Activated CD4-positive, alpha-beta T cell treated with anti-CD3 and anti-CD28 coated beads for 36 hours (primary cell): ENCODE measurements at regions not wholly inside any gene's neighbourhood (a gene's known extent, or its start where the extent isn't known, plus 50 kb on each side); places are given as distances from the start of the nearest gene placed in this dataset.

ENCODE experiments used
- ATAC-seq: fragments of 200-7000 bp; cut with Tn5 transposase; one replicate; pipeline ENCODE4 v1.10.0; 2021; ENCODE audit warnings: mild to moderate bottlenecking, moderate library complexity
- CTCF ChIA-PET: fragments of 350-600 bp; sonication (Branson Sonifier 250); formaldehyde crosslinking; loops from one replicate; lab custom pipeline; 2021; ENCODE audit warnings: antibody characterized with exemption; lab: Charles Lee
- POLR2A ChIA-PET: fragments of 350-600 bp; sonication (Branson Sonifier 250); formaldehyde crosslinking; loops from one replicate; lab custom pipeline; 2021; ENCODE audit warnings: antibody characterized with exemption, inconsistent platforms; lab: Charles Lee
- DNase-seq: peaks from one replicate; pipeline ENCODE4 v3.0.0-alpha.2; 2020
- H3K27ac Mint-ChIP-seq: one replicate; pipeline ENCODE4 v1.8.0; 2021; ENCODE audit warnings: mixed read lengths
- H3K27me3 Mint-ChIP-seq: one replicate; pipeline ENCODE4 v1.8.0; 2021; ENCODE audit warnings: mixed read lengths
- H3K36me3 Mint-ChIP-seq: one replicate; pipeline ENCODE4 v1.8.0; 2021; ENCODE audit warnings: low read depth, mixed read lengths
- H3K4me1 Mint-ChIP-seq: one replicate; pipeline ENCODE4 v1.8.0; 2021; ENCODE audit warnings: mixed read lengths
- H3K4me3 Mint-ChIP-seq: one replicate; pipeline ENCODE4 v1.8.0; 2021; ENCODE audit warnings: mild to moderate bottlenecking, moderate library complexity, mixed read lengths
- H3K9me3 Mint-ChIP-seq: one replicate; pipeline ENCODE4 v1.8.0; 2021; ENCODE audit warnings: low read depth, mixed read lengths
- intact Hi-C, 2 experiments: fragments of 100-400 bp; cut with DNase I in 1 of 2; cut with micrococcal nuclease in 1 of 2; formaldehyde crosslinking; loops; one replicate each; pipeline versions ENCODE4 v1.14.2 to v1.15.1; 2022 to 2024; cut with DNase I, micrococcal nuclease

DNA sequence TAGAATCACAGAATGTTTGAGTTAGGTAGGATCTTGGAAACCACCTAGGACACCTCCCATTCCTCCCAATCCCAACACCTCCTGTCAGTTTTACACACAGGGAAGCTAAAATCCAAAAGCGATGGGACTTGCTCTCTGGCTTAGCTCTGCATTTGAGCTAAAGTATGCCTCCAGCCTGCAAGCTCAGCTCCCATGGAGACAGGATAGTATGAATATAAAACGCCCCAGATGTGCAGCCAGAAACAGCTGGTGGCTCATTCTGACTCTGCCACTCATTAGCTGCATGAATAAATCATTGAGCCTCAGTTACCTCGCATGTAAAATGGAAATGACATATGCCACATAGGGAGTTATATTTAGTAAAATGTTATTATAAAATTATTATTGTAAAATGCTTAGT lies 336.0 kb downstream of the SUCLA2 start:
- no peaks in the 10 kb centered on the region for H3K9me3 Mint-ChIP-seq

DNA sequence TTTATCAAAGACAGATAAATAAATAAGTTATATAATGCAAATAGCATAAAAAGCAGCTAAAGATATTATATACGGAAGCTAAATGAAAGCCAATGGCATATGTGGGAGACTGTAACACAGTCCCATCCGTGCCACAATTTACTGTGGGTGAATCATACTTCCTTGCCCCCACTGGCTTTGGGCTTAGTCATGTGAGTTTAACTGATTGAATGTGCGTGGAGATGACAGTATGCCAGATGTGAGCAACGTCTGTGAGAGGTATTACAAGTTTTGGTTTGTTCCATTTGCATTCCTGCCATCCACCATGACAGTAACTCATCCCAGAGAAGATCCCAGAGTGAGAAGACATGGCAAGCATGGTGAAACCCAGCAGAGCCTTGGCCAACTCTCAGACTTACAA lies 340.0 kb downstream of the SUCLA2 start:
- intact Hi-C loops, result no loop called here
- Mint-ChIP-seq H3K9me3 (peaks cover 2% of the 10 kb centered on the region), H3K27me3 (peaks cover 18% of the 10 kb centered on the region), H3K4me1 (no peaks in the 10 kb centered on the region), H3K36me3 (no peaks in the 10 kb centered on the region), H3K27ac (no peak overlapping the region), H3K4me3 (no peak overlapping the region)
- CTCF ChIA-PET, result no interaction called here
- POLR2A ChIA-PET, result interaction anchor here (0.7 kb wide), 1 partner anchor 73 kb away, joined by 5 read pairs; no protein-coding TSS in a partner anchor
- no peak for ATAC-seq
- DNase-seq, result no peak

More for the DNA sequence above, 336.0 kb downstream of the SUCLA2 start:
- ChIA-PET CTCF (no interaction called here), POLR2A (no interaction called here)
- H3K4me1 Mint-ChIP-seq, result no peaks in the 10 kb centered on the region
- H3K4me3 Mint-ChIP-seq, result no peak overlapping the region
- intact Hi-C loops, result no loop called here
- no peaks in the 10 kb centered on the region for H3K36me3 Mint-ChIP-seq
- peaks cover 9% of the 10 kb centered on the region for H3K27me3 Mint-ChIP-seq
- no peak for ATAC-seq
- H3K27ac Mint-ChIP-seq, result no peak overlapping the region
- DNase-seq, result no peak

DNA sequence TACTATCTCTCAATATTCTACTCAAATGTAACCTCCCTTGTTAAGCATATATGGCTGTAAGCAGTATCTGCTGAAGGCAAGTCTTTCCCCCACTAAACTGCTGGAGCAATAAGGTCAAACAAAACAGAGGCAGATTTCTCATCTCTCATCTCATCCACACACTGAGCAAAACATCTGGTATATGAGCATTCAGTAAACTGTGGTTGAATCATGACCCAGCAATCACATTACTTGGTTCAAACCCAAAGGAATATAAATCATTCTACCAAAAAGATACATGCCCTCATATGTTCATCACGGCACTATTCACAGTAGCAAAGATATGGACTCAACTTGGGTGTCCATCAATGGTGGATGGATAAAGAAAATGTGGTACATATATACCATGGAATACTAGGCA lies 344.4 kb downstream of the SUCLA2 start:
- ChIA-PET CTCF (no interaction called here), POLR2A (no interaction called here)
- intact Hi-C loops, result no loop called here
- H3K9me3 Mint-ChIP-seq, result peaks cover 2% of the 10 kb centered on the region
- H3K27ac Mint-ChIP-seq, result no peak overlapping the region
- peaks cover 28% of the 10 kb centered on the region for H3K27me3 Mint-ChIP-seq
- no peak for ATAC-seq
- H3K4me3 Mint-ChIP-seq, result no peak overlapping the region
- no peaks in the 10 kb centered on the region for H3K36me3 Mint-ChIP-seq
- no peaks in the 10 kb centered on the region for H3K4me1 Mint-ChIP-seq
- no peak for DNase-seq

DNA sequence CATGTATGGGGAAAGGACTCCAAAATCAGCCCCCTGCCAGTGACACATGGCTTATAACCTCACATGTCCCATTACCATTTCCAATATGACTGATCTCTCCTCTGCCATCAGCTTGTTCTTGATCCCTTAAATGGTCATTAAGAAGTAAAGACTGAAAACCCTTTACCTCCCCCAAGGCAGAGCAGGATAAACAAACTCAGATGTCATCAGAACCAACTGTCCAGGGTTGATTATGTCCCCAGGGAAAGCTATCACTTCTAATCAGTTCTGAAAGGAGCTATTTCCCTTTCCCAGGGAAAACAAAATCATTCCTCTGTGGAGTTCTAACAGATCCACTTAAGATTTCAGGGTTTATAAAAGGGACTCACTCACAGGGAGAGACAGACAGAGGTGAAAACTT lies 350.9 kb downstream of the SUCLA2 start:
- Mint-ChIP-seq H3K27ac (no peak overlapping the region), H3K4me3 (no peak overlapping the region), H3K36me3 (no peaks in the 10 kb centered on the region), H3K9me3 (no peaks in the 10 kb centered on the region), H3K4me1 (no peaks in the 10 kb centered on the region), H3K27me3 (peaks cover 16% of the 10 kb centered on the region)
- POLR2A ChIA-PET, result no interaction called here
- DNase-seq (no peak), ATAC-seq (no peak)
- CTCF ChIA-PET, result interaction anchor here (1.0 kb wide), 1 partner anchor 9 kb away, joined by 3 read pairs; no protein-coding TSS in a partner anchor
- intact Hi-C loops, result no loop called here

DNA sequence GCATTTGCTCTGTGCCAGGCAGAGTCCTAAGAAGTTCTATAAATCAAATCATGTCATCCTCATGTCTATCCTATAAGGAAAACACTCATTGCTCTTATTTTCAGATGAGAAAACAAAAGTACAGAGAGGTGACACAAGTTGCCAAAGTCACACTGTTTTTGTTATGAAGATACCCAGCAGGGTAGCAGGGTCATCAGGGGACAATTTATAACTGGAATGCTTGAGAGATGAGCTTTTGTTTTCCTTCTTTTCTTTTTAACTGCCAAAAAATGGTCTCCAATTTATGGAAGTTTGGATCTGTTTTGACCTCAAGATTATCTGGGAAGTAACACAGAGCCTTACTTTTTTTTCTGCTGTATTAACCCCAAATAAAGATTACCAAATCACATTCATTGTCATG lies 354.1 kb downstream of the SUCLA2 start:
- ChIA-PET POLR2A (no interaction called here), CTCF (no interaction called here)
- Mint-ChIP-seq H3K27ac (no peak overlapping the region), H3K4me1 (no peaks in the 10 kb centered on the region), H3K9me3 (no peaks in the 10 kb centered on the region), H3K27me3 (peaks cover 11% of the 10 kb centered on the region), H3K36me3 (no peaks in the 10 kb centered on the region), H3K4me3 (no peak overlapping the region)
- ATAC-seq (no peak), DNase-seq (no peak)
- intact Hi-C loops, result no loop called here

DNA sequence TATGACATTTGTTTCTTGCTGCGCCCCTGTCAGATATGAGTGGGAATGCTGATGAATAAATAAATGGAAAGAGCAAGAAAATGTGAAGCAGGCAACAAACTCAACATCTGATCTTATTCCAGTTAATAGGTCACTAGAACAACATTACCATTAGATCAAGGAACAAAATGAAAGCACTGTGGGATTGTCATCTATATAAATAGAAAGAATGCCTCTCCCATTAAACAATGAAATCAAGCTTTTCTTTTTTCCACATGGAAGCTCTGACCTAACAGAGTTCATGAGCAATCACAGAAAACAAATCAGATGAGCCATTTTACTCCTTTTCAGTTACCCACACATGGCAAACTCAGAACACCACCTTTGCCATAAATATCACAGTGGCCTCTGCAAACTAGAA lies 354.8 kb downstream of the SUCLA2 start:
- DNase-seq, result no peak
- Mint-ChIP-seq H3K27ac (no peak overlapping the region), H3K4me3 (no peak overlapping the region), H3K36me3 (no peaks in the 10 kb centered on the region), H3K4me1 (no peaks in the 10 kb centered on the region), H3K27me3 (peaks cover 8% of the 10 kb centered on the region), H3K9me3 (no peaks in the 10 kb centered on the region)
- ChIA-PET POLR2A (no interaction called here), CTCF (no interaction called here)
- intact Hi-C loops, result no loop called here
- ATAC-seq, result no peak

DNA sequence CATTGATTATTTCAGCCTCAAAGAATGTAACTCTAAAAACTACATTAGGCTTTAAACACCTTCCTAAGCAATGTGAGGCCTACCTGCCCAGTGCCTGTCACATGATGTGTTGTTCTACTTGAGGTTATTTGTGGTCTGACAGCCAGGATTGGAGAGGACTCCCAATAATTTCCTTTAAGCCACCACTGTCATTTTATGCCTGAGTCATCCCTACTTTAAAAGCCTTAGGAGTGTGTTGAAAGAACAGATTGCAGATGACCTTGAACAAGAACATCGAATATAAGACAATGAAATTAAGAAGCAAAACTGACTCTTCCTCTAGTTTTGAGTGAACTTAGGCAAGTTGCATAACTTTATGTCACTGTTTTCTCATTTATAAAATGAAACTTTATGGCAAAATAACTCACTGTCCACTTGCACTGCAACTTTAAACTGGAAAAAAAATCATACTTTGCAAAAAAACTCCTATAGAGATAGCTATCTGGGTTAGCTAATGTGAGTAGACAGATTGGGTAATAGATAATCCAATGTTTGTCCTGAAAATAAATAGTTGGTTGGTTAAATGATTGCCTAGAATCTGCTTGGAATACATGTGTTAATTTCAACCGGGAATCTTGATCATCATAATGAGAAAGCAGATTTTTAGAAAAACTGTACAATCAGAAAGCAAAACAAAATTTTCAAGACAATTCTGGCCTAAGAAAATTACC lies 361.2 kb downstream of the SUCLA2 start:
- Mint-ChIP-seq H3K36me3 (no peaks in the 10 kb centered on the region), H3K27me3 (peaks cover 4% of the 10 kb centered on the region), H3K9me3 (peaks cover 4% of the 10 kb centered on the region), H3K4me1 (no peaks in the 10 kb centered on the region), H3K4me3 (no peak overlapping the region), H3K27ac (no peak overlapping the region)
- intact Hi-C loops, result no loop called here
- ATAC-seq (no peak), DNase-seq (no peak)
- ChIA-PET POLR2A (no interaction called here), CTCF (no interaction called here)

DNA sequence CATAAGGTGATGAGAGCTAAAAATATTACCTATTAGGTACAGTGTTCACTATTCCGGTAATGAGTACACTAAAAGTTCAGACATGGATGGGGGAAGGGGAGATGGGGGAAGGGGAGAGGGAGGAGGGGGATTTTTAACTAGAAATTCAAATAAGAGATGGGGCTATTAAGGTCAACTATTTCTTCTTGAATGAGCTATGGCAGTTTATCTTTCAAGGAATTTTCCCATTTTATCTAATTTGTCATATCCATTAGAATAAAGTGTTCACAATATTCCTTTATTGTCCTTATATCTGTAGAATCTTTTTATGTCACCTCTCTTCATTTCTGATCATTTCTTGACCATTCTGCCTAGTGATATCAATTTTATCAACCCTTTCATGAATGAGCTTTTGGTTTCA lies 362.4 kb downstream of the SUCLA2 start:
- Mint-ChIP-seq H3K4me3 (no peak overlapping the region), H3K27me3 (peaks cover 10% of the 10 kb centered on the region), H3K36me3 (no peaks in the 10 kb centered on the region), H3K9me3 (peaks cover 11% of the 10 kb centered on the region), H3K4me1 (no peaks in the 10 kb centered on the region), H3K27ac (no peak overlapping the region)
- ATAC-seq (no peak), DNase-seq (no peak)
- intact Hi-C loops, result no loop called here
- CTCF ChIA-PET, result interaction anchor here (0.6 kb wide), 1 partner anchor 129 kb away, joined by 3 read pairs; no protein-coding TSS in a partner anchor
- POLR2A ChIA-PET, result no interaction called here

DNA sequence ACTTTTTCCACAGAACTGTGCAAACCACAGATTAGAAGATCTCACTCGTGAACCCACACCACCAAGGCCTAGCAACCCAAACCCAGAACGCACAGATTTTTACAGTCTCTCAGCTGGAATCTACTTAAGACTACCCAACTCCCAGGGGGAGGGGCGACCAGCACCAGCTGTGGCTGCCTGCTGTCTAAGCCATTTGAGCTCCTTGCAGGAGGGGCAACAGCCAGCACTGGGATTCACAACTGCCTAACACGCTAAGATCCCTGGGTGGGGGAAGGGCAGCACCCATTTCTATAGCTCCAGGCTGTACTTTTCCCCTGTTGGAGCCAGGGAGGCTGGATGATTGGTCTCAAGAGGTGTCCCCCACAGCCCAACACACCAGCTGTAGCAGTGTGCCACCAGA lies 368.8 kb downstream of the SUCLA2 start:
- ChIA-PET POLR2A (no interaction called here), CTCF (interaction anchor here (0.6 kb wide), 1 partner anchor 401 kb away, joined by 3 read pairs; no protein-coding TSS in a partner anchor)
- H3K9me3 Mint-ChIP-seq, result peaks cover 15% of the 10 kb centered on the region
- ATAC-seq, result no peak
- DNase-seq, result no peak
- no peaks in the 10 kb centered on the region for H3K36me3 Mint-ChIP-seq
- no peaks in the 10 kb centered on the region for H3K4me1 Mint-ChIP-seq
- intact Hi-C loops, result no loop called here
- H3K27ac Mint-ChIP-seq, result no peak overlapping the region
- peaks cover 12% of the 10 kb centered on the region for H3K27me3 Mint-ChIP-seq
- H3K4me3 Mint-ChIP-seq, result no peak overlapping the region

DNA sequence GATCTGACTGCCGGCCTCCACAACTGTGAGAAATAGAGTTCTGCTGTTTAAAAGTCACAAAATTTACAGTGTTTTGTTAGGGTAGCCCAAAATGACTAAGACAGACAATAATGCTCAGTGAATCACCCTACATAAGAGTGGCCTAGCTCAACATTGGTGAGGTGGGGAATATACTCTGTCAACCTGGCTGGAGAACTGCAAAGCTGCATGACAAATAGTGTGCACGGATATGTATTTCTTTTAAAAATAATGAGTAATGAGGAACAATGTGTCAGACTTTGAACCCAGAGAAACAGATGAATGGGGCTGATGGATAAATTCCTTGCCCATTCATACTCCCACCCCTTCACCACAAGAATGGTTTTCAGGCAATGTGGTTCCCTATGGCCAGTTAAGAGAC lies 372.4 kb downstream of the SUCLA2 start:
- H3K9me3 Mint-ChIP-seq, result peaks cover 3% of the 10 kb centered on the region
- no peak for DNase-seq
- CTCF ChIA-PET, result interaction anchor here (0.8 kb wide), 1 partner anchor 138 kb away, joined by 3 read pairs; no protein-coding TSS in a partner anchor
- peaks cover 12% of the 10 kb centered on the region for H3K27me3 Mint-ChIP-seq
- no peak for ATAC-seq
- no peaks in the 10 kb centered on the region for H3K36me3 Mint-ChIP-seq
- intact Hi-C loops, result no loop called here
- POLR2A ChIA-PET, result no interaction called here
- H3K27ac Mint-ChIP-seq, result no peak overlapping the region
- H3K4me3 Mint-ChIP-seq, result no peak overlapping the region
- H3K4me1 Mint-ChIP-seq, result no peaks in the 10 kb centered on the region

DNA sequence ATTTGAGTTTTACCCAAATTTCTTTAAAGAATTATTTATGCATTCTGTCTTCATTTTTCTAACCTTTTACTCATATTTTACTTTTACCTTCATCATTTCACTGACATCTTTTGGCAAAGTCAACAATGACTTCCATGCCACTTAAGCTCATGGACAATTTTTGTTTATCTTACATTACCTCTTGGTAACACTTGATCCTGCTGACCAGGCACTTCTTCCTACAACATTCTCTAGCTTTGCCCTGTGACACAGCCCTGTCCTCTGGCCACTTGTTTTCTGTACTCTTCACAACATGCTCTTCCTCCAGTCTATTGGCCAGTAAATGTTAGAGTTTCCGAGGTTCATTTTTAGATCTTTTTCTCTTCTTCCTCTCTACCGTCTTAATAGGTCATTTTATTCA lies 377.2 kb downstream of the SUCLA2 start:
- H3K4me3 Mint-ChIP-seq, result no peak overlapping the region
- H3K9me3 Mint-ChIP-seq, result no peaks in the 10 kb centered on the region
- H3K36me3 Mint-ChIP-seq, result no peaks in the 10 kb centered on the region
- intact Hi-C loops, result no loop called here
- CTCF ChIA-PET, result interaction anchor here (1.7 kb wide), 1 partner anchor 24 kb away, joined by 3 read pairs; no protein-coding TSS in a partner anchor
- POLR2A ChIA-PET, result no interaction called here
- H3K27me3 Mint-ChIP-seq, result peaks cover 13% of the 10 kb centered on the region
- DNase-seq (no peak), ATAC-seq (no peak)
- H3K27ac Mint-ChIP-seq, result no peak overlapping the region
- H3K4me1 Mint-ChIP-seq, result no peaks in the 10 kb centered on the region

DNA sequence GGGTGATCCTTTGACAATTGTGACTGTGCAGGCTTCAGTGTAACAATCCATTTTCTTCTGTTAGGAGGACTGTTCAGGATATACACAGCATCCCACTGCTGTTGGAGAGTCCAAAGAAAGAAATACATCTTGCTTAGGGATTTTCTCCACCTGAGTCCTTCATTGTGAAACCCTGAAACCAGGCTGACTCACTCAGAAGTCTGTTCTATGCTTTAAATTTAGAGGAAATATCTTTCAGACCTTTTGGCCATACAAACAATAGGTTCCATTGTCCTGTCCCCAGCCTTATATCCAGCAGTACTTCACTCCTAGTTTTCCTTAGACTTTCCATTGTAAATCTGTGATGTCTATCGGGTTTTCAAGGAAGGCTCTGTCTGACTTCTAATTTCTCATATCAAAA lies 379.1 kb downstream of the SUCLA2 start:
- peaks cover 14% of the 10 kb centered on the region for H3K27me3 Mint-ChIP-seq
- H3K9me3 Mint-ChIP-seq, result no peaks in the 10 kb centered on the region
- no peak overlapping the region for H3K4me3 Mint-ChIP-seq
- intact Hi-C loops, result no loop called here
- H3K27ac Mint-ChIP-seq, result no peak overlapping the region
- ChIA-PET CTCF (no interaction called here), POLR2A (no interaction called here)
- DNase-seq, result no peak
- H3K36me3 Mint-ChIP-seq, result no peaks in the 10 kb centered on the region
- no peaks in the 10 kb centered on the region for H3K4me1 Mint-ChIP-seq
- no peak for ATAC-seq
